MV-4-11 (cell line): ENCODE measurements at regions not wholly inside any gene's neighbourhood (a gene's known extent, or its start where the extent isn't known, plus 50 kb on each side); places are given as distances from the start of the nearest gene placed in this dataset.

Experiments
- DNase-seq: peaks from one replicate; lab custom pipeline; 2025; lab: John Stamatoyannopoulos, UW

- no peak for DNase-seq
Observed at GRCh38 chr17:12590417-12590816, 75.3 kb upstream of the MYOCD start.

DNA sequence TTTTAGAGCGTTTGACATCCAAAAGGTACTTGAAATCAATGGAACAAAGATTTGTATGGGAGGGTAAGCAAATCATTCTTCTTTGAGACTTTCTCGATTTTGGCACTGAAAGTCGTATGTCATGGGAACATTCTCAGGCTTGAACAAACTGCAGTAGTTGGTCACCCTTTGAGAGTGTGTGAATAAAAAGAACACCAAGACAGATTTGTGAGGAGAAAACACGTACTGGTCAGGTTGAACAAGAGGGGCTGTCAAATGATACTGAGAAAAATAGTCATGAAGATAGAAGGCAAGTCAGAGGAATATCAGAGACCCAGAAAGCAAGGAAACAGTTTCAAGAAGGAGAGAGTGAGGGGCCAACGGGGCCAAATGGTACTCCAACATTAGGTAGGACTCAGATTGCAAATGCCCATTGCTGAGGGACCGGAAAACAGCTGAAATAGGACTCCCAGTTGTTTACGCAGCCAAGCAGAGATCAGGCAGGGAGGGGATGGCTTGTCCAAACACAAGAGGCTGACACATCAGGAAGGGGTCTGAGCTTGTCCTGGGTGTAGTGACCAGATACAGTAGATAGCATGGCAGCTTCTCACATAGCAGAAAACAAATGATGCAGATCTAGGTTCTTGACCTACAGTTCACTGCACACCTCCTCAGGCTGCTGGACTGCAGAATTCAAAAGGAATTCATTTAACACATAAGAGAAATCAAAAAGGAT lies 74.5 kb upstream of the MYOCD start:
- DNase-seq: no peak

- DNase-seq: no peak
Observed at GRCh38 chr17:12592941-12593340, 72.7 kb upstream of the MYOCD start.

DNA sequence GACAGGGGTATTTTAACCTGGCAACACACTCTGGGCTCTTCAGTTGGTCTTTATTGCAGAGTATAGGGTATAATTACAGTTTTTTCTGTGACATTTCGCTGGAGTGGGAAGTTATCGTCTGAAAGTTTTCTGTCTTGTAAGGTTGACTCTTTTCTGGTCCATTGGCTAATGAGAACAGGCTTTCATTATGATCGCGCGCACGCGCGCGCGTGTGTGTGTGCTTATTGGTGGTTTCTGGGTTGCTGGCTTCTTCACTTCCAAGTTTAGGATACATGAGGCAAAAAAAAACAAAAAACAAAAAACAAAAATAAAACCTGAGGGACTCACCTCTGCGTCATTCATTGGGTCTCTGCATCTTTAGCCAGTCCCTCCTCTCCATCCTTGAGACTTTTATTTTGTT lies 68.7 kb upstream of the MYOCD start:
- DNase-seq: no peak

DNA sequence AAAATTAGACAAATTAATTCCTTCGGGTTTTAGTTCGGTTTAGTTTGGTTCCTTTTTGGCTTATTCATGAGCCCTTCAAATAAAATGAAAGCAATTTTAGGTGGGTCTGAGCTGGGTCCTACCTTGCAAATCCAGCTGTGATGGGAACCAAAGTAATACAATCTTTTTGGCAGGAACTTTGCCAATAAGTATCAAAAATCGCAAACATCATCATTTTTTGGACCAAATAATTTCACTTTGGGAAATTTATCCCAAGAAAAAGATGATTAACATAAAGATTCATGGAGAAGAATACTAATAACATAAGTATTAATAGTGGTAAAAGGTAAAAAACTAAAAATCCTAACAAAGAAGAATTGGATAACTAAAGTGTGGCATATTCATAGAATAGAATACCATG lies 67.8 kb upstream of the MYOCD start:
- DNase-seq: no peak

GRCh38 chr17:12599186-12599920 lies 66.3 kb upstream of the MYOCD start:
- no peak for DNase-seq

GRCh38 chr17:12600349-12600748 lies 65.3 kb upstream of the MYOCD start:
- no peak for DNase-seq

DNA sequence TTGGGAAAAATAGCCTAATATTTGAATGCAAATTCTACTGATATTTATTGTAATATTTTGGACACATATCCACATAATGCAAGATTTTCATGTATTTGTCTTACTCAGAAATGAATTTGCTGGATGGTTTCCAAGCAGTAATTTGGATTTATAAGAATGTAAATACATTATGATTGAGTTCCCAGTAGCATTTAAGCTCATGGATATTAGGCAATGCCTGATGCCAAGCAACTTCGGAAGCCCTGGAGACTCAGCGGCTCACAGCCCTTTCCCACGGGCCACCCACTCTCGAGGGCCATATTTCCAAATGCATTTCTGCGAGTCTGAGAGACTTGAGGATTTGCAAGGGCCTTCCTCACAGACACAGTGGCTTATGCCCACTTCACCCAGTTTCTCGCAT lies 62.1 kb upstream of the MYOCD start:
- no peak for DNase-seq

GRCh38 chr17:12605222-12605621 lies 60.5 kb upstream of the MYOCD start:
- no peak for DNase-seq

DNA sequence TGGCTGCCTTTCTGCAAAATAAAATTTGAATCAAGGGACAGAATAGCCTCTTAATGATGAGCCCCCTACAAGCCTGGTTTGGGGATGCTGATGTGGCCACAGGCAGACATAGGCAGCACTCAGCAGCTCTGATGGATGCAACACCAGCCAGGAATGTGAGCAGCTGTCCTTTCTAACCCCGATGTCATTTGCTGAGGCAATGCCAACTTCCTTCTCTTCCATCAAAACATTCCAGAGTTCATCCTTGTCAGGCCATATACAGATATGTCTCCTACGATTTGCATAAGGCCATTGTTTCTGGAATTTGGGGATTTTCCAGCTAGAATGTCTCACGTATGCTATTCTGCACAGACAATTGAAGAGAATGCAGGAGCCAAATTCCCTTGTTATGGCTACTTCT lies 52.1 kb upstream of the MYOCD start:
- DNase-seq: no peak
